ENCODE measurements at regions not wholly inside any gene's neighbourhood (a gene's known extent, or its start where the extent isn't known, plus 50 kb on each side); places are given as distances from the start of the nearest gene placed in this dataset.
"Not testable (repeated sequence)": the region's sequence is repeated elsewhere in the genome, so short reads cannot be mapped to it uniquely, and the experiment has no call there.

DNA sequence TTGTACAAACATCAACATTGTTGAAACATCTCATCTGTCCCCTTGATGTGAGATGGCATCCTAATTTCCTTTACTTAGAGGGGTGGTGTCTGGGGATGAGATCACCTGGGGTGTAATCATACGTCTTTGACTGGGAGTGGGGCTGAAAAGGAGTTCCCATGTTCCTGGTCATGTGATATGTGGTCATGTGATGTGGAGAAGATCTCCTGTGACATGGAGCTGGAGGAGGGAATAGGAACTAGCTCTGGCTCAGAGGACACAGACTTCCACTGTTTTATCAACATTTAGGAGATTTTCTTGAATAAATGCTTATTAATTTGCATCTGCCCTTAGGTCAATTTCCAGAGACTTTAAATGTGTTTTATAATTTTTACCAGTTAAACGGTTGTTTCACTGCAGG is 868.6 kb upstream of the TPTE start:
- H3K27me3 ChIP-seq; intact Hi-C loops (cut with DNase I); DNase-seq; H3K9me3 ChIP-seq; ATAC-seq; H3K4me1 ChIP-seq; H3K36me3 ChIP-seq; FAIRE-seq; H3K27ac ChIP-seq; H3K4me3 ChIP-seq: not testable (repeated sequence)
- WGBS, 2 donors: 20 to 29% methylated on average over 2 of the region's 2 CpGs

DNA sequence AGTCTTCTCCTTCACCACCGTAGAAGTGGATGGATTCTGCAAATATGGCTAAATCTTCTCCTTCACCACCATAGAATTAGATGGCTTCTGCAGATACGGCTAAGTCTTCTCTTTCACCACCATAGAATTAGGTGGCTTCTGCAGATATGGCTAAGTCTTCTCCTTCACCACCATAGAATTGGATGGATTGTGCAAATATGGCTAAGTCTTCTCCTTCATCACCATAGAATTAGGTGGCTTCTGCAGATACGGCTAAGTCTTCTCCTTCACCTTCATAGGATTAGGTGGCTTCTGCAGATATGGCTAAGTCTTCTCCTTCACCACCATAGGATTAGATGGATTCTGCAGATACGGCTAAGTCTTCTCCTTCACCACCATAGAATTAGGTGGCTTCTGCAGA is 866.2 kb upstream of the TPTE start:
- H3K36me3 ChIP-seq; H3K4me3 ChIP-seq; H3K27ac ChIP-seq; intact Hi-C loops (cut with DNase I); H3K27me3 ChIP-seq; DNase-seq; FAIRE-seq; H3K4me1 ChIP-seq; ATAC-seq; H3K9me3 ChIP-seq: not testable (repeated sequence)
- 66 to 75% methylated on average over 4 of the region's 4 CpGs for WGBS, 2 donors

DNA sequence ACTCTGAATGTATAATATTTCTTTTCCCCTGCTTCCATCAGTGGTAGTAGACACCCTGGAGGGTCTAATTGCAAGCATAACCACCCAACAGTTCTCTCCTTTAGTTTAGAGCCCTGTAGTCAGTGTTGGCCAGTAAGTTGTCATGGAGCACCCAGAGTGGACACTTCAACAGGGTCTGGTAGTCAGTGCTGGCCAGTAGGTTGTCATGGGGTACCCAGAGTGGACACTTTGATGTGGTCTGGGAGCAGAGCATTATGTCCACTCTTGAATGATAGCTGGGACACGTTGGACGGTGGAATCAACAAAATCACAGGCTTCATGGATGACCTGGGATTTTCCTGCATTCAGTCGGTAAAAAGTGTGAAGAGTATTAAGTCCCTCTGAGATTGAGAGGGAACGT is 864.9 kb upstream of the TPTE start:
- H3K9me3 ChIP-seq; FAIRE-seq; intact Hi-C loops (cut with DNase I); H3K36me3 ChIP-seq; DNase-seq; H3K4me1 ChIP-seq; H3K27me3 ChIP-seq; H3K4me3 ChIP-seq; H3K27ac ChIP-seq: not testable (repeated sequence)
- ATAC-seq: peak in 1 of 4 donors; percentile 12
- 48 to 59% methylated on average over 4 of the region's 4 CpGs for WGBS, 2 donors

GRCh38 chr21:9657779-9658178 is 863.6 kb upstream of the TPTE start:
- H3K4me3 ChIP-seq; H3K4me1 ChIP-seq; DNase-seq; H3K27ac ChIP-seq; intact Hi-C loops (cut with DNase I); H3K27me3 ChIP-seq; H3K36me3 ChIP-seq; FAIRE-seq; H3K9me3 ChIP-seq: not testable (repeated sequence)
- 34 to 49% methylated on average over 5 of the region's 5 CpGs for WGBS, 2 donors
- peak in 2 of 4 donors; percentile 43 to 55 for ATAC-seq

DNA sequence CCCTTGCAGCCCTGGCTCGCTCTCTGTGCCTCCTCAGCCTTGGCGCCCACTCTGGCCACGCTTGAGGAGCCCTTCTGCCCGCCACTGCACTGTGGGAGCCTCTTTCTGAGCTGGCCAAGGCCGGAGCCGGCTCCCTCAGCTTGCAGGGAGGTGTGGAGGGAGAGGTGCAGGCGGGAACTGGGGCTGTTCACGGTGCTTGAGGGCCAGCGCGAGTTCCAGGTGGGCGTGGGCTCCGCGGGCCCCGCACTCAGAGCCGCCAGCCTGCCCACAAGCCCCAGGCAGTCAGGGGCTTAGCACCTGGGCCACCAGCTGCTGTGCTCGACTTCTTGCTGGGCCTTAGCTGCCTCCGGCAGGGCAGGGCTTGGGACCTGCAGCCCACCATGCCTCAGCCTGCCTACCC is 861.5 kb upstream of the TPTE start:
- H3K4me1 ChIP-seq; H3K27me3 ChIP-seq; intact Hi-C loops (cut with DNase I); H3K36me3 ChIP-seq; ATAC-seq; H3K4me3 ChIP-seq; FAIRE-seq; H3K27ac ChIP-seq; H3K9me3 ChIP-seq: not testable (repeated sequence)
- peak in 1 of 6 donors; percentile 31 for DNase-seq
- 55 to 58% methylated on average over 5 to 11 of the region's 17 CpGs for WGBS, 2 donors

DNA sequence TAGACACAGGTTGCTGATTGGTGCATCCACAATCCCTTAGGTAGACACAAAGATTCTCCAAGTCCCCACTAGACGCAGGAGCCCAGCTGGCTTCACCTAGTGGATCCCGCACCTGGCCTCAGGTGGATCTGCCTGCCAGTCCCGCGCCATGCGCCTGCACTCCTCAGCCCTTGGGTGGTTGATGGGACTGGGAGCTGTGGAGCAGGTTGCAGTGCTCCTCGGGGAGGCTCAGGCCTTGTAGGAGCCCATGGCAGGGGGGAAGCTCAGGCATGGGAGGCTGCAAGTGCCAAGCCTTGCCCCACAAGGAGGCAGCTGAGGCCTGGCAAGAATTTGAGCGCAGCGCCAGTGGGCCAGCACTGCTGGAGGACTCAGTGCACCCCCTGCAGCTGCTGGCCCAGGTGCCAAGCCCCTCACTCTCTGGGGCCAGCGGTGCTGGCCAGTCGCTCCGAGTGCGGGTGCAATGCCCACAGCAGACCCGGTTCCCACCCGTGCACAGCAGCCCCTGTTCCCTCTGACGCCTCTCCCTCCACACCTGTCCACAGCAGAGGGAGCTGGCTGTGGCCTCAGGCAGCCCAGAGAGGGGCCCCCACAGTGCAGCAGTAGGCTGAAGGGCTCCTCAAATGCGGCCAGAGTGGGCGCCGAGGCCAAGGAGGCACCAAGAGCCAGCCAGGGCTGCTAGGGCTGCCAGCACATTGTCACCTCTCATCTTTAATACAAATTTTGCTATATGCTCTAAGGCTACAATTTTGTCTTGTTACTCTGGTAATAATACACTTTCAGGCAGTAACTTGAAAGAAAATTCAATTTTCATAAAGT is 857.3 kb upstream of the TPTE start:
- WGBS, 2 donors: 72 to 75% methylated on average over 7 to 13 of the region's 18 CpGs
- ATAC-seq; H3K9me3 ChIP-seq; H3K4me3 ChIP-seq; H3K27ac ChIP-seq; FAIRE-seq; intact Hi-C loops (cut with DNase I); H3K36me3 ChIP-seq; H3K4me1 ChIP-seq; H3K27me3 ChIP-seq: not testable (repeated sequence)
- peak in 1 of 6 donors; percentile 49 for DNase-seq

GRCh38 chr21:9675811-9676210 is 845.6 kb upstream of the TPTE start:
- H3K27me3 ChIP-seq; H3K27ac ChIP-seq; ATAC-seq; H3K9me3 ChIP-seq; intact Hi-C loops (cut with DNase I); H3K4me1 ChIP-seq; H3K36me3 ChIP-seq; FAIRE-seq; H3K4me3 ChIP-seq: not testable (repeated sequence)
- WGBS, 2 donors: 60 to 74% methylated on average over 7 to 8 of the region's 10 CpGs
- peak in 1 of 6 donors; percentile 20 for DNase-seq

DNA sequence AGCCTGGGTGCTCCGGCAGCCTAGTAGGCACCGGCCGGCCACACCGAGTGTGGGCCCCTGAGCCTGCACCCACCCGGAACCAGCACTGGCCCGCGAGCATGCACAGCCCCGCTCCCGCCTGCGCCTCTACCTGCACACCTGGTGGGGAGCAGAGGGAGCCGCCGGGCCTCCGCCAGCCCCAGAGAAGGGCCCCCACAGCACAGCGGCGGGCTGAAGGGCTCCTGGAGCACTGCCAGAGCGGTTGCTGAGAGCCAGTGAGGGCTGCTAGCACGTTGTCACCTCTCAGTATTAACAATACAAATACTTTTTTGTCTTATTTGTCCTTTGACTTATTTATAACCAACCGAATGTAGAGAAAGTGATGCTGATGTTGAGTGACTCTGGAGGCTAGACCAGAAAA is 842.4 kb upstream of the TPTE start:
- 62% methylated on average over 7 of the region's 18 CpGs; no CpG with 5 or more reads in 1 of the 2 donors for WGBS, 2 donors
- intact Hi-C loops (cut with DNase I); H3K27ac ChIP-seq; H3K4me1 ChIP-seq; H3K4me3 ChIP-seq; H3K36me3 ChIP-seq; H3K27me3 ChIP-seq; FAIRE-seq; ATAC-seq; H3K9me3 ChIP-seq: not testable (repeated sequence)
- DNase-seq: peak in 2 of 6 donors; percentile 17 to 31

DNA sequence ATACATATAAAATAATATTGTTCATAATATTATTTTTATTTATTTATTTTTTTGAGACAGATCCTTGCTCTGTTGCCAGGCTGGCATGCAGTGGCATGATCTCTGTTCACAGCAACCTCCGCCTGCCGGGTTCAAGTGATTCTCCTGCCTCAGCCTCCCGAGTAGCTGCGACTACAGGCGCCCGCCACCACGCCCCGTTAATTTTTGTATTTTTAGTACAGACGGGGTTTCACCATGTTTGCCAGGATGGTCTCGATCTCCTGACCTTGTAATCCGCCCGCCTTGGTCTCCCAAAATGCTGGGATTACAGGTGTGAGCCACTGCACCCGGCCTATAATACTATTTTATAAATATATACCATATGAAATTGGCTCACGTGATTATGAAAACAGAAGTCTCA is 832.4 kb upstream of the TPTE start:
- H3K36me3 ChIP-seq; intact Hi-C loops (cut with DNase I); ATAC-seq; DNase-seq; FAIRE-seq; H3K9me3 ChIP-seq; H3K27ac ChIP-seq; H3K4me1 ChIP-seq; H3K4me3 ChIP-seq; H3K27me3 ChIP-seq: not testable (repeated sequence)
- 62 to 63% methylated on average over 8 to 12 of the region's 14 CpGs for WGBS, 2 donors

GRCh38 chr21:9690981-9691380 is 830.4 kb upstream of the TPTE start:
- H3K4me3 ChIP-seq; H3K27ac ChIP-seq; H3K9me3 ChIP-seq; DNase-seq; H3K36me3 ChIP-seq; H3K27me3 ChIP-seq; H3K4me1 ChIP-seq; FAIRE-seq; ATAC-seq; intact Hi-C loops (cut with DNase I): not testable (repeated sequence)
- WGBS, 2 donors: 56 to 61% methylated on average over 6 of the region's 8 CpGs

GRCh38 chr21:9695759-9696158 is 825.6 kb upstream of the TPTE start:
- ATAC-seq; H3K4me3 ChIP-seq; H3K27me3 ChIP-seq; H3K9me3 ChIP-seq; H3K36me3 ChIP-seq; DNase-seq; H3K4me1 ChIP-seq; H3K27ac ChIP-seq; intact Hi-C loops (cut with DNase I); FAIRE-seq: not testable (repeated sequence)
- 42 to 44% methylated on average over 6 of the region's 6 CpGs for WGBS, 2 donors

- FAIRE-seq; H3K27me3 ChIP-seq; ATAC-seq; H3K4me1 ChIP-seq; intact Hi-C loops (cut with DNase I); H3K9me3 ChIP-seq; H3K4me3 ChIP-seq; H3K36me3 ChIP-seq; H3K27ac ChIP-seq: not testable (repeated sequence)
- DNase-seq: peak in 2 of 6 donors; percentile 26 to 51
- 61 to 71% methylated on average over 3 of the region's 8 CpGs for WGBS, 2 donors
Measured at GRCh38 chr21:9697751-9698150, 823.6 kb upstream of the TPTE start.
